ENCODE measurements at regions not wholly inside any gene's neighbourhood (a gene's known extent, or its start where the extent isn't known, plus 50 kb on each side); places are given as distances from the start of the nearest gene placed in this dataset.

DNA sequence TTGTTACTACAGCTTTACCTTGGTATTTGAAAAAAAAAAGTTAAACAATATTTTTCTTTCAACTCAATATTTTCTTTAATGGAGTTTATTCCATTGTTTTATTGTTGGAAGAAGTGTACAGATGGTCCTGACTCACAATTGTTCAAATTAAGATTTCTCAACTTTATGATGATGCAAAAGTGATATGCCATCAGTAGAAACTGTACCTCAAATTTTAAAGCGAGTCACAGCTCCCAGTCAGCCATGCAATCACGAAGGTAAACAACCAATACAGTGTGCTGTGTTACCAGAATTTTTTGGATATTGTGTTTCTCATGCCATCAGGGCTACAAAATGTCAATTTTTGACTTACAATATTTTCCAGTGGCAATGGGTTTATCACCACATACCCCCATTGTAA lies 54.0 kb upstream of the COL5A2 start:
- TF ChIP-seq, protein P1, sequence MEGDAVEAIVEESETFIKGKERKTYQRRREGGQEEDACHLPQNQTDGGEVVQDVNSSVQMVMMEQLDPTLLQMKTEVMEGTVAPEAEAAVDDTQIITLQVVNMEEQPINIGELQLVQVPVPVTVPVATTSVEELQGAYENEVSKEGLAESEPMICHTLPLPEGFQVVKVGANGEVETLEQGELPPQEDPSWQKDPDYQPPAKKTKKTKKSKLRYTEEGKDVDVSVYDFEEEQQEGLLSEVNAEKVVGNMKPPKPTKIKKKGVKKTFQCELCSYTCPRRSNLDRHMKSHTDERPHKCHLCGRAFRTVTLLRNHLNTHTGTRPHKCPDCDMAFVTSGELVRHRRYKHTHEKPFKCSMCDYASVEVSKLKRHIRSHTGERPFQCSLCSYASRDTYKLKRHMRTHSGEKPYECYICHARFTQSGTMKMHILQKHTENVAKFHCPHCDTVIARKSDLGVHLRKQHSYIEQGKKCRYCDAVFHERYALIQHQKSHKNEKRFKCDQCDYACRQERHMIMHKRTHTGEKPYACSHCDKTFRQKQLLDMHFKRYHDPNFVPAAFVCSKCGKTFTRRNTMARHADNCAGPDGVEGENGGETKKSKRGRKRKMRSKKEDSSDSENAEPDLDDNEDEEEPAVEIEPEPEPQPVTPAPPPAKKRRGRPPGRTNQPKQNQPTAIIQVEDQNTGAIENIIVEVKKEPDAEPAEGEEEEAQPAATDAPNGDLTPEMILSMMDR (IDR thresholded peaks at IDR 0.05): no peak
- no peak for TF ChIP-seq EZH2phosphoT487 (IDR thresholded peaks at IDR 0.05)
